Cerebellar cortex (tissue), 1 donor: ENCODE measurements at regions not wholly inside any gene's neighbourhood (a gene's known extent, or its start where the extent isn't known, plus 50 kb on each side); places are given as distances from the start of the nearest gene placed in this dataset.
"Not testable (repeated sequence)": the region's sequence is repeated elsewhere in the genome, so short reads cannot be mapped to it uniquely, and the experiment has no call there.

Experiments used
- DNase-seq: peaks from one replicate; pipeline ENCODE4 v3.0.0-alpha.2; 2015; ENCODE audit warnings: low spot score

DNA sequence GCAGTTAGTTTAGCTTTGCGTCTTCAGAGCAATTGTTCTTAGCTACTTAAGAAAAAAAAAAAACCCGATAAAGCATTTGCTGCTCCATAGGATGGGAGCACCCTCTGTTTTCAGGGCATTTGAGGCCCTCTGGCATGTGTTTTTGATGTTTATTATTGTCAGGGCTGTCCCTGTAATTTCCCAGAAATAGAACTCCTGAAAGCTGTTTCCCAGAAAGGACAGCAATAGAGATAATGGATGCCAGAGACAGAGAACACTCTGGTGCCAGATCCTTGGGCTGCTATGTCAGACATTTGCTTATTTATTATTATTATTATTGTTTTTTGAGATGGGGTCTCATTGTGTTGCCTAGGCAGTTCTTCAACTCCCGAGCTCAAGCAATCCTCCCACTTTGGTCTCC lies 201.3 kb downstream of the ALG10 start:
- DNase-seq, result no peak

DNA sequence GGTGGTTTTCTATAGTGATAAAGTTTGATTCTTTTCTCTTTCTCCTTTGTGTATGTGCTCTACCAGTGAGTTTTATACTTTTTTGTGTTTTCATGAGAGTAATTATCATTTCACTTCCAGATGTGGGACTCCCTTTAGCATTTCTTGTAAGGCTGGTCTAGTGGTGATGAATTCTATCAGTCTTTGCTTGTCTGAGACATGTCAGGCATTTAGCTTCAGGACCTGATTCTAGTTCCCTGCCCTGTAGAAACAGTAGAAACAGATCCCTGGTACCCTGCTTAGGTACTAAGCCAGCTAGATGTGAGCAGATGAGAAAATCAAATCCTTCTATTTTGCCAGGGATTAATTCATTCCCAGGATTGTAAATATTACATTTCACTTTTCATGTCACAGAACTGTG lies 203.7 kb downstream of the ALG10 start:
- DNase-seq, result not testable (repeated sequence)

DNA sequence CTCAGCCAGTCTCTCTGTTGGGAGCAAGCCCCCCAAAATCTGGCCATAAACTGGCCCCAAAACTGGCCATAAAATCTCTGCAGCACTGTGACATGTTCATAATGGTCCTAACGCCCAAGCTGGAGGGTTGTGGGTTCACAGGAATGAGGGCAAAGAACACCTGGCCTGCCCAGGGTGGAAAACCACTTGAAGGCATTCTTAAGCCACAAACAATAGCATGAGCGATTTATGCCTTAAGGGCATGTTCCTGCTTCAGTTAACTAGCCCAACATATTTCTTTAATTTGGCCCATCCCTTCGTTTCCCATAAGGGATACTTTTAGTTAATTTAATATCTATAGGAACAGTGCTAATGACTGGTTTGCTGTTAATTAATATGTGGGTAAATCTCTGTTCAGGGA lies 205.8 kb downstream of the ALG10 start:
- DNase-seq, result not testable (repeated sequence)

DNA sequence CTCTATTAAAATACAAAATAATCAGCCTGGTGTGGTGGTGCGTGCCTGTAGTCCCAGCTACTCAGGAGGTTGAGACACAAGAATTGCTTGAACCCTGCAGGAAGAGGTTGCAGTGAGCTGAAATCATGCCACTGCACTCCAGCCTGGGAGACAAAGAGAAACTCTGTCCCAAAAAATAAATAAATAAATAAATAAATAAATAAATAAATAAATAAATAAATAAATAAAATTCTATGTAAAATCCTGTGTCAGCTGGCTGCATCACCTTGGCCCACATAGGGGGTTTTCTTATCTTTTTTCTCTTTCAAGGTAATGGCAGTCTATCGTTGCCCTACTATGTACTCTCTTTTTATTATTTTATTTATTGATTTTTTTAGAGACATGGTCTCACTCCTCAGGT lies 206.7 kb downstream of the ALG10 start:
- DNase-seq, result not testable (repeated sequence)

- DNase-seq, result no peak
These were observed 211.3 kb downstream of the ALG10 start for GRCh38 chr12:34233618-34234017.

DNA sequence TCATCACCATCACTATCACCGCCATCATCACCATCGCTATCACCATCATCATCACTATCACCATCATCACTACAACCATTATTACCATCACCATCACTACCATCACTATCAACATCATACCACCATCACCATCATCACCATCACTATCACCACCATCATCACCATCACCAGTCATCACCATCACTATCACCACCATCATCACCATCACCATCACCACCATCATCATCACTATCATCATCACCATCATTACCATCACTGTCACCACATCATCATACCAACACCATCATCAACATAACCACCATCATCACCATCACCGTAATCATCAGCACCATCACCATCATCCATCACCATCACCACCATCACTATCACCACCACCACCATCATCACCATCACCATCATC lies 213.8 kb downstream of the ALG10 start:
- DNase-seq, result no peak

DNA sequence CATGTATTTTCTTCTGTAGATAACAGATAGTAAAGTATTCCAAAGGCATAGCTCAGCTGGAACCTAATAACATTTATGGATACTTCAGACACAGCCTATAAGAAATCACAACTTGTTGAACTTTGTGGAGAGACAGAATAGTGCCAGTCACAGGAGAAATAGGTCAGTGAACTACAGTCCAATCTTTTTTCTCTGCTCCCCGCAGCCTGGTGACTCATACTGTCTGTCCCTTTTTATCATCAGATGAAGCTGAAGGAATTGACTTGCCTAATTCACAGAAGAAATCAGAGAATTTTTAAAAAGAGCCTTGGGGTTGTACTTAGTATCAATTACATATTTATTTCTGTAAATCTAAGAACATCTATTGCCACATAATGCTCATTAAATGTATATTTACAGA lies 222.3 kb downstream of the ALG10 start:
- DNase-seq, result peak; percentile 1

DNA sequence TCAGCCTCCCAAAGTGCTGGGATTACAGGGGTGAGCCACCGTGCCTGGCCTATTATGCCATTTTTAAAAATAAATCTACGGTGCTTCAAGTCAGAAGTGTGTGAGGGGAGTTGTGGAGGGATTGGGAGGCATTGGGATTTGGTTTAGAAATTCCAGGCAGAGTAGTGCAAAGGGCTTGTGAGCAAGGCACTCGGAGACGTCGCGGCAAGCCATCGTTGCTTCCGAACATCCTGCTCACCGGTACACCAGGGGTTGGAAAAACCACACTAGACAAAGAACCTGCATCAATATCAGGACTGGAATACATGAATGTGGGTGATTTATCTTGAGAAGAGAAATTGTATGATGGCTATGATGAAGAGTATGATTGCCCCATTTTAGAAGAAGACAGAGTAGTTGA lies 227.0 kb downstream of the ALG10 start:
- DNase-seq, result no peak

GRCh38 chr12:34251879-34252278 lies 229.6 kb downstream of the ALG10 start:
- not testable (repeated sequence) for DNase-seq

DNA sequence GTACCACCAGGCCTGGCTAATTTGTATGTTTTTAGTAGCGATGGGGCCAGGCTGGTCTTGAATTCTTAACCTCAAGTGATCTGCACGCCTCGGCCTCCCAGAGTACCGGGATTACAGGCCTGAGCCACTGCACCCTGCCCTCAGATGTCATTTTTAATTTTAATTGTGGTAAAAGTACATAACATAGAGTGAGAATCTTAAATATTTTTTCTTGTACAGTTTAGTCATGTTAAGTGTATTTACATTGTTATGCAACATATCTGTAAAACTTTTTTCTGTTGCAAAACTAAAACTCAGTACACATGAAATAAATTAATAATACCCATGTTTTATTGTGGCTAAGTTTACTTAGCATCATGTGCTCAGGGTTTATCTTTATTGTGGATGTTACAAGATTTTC lies 231.4 kb downstream of the ALG10 start:
- DNase-seq, result no peak

- DNase-seq, result no peak
These were observed 234.8 kb downstream of the ALG10 start for GRCh38 chr12:34257093-34257492.

DNA sequence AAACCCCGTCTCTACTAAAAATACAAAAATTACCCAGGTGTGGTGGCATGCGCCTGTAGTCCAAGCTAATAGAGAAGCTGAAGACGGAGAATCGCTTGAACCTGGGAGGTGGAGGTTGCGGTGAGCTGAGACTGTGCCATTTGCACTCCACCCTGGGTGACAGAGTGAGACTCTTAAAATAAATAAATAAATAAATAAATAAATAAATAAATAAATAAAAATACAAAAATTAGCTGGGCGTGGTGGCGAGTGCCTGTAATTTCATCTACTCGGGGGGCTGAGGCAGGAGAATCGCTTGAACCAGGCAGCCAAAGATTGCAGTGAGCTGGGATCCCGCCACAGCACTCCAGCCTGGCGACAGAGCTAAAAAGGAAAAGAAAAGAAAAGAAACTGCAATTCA lies 239.8 kb downstream of the ALG10 start:
- DNase-seq, result not testable (repeated sequence)

DNA sequence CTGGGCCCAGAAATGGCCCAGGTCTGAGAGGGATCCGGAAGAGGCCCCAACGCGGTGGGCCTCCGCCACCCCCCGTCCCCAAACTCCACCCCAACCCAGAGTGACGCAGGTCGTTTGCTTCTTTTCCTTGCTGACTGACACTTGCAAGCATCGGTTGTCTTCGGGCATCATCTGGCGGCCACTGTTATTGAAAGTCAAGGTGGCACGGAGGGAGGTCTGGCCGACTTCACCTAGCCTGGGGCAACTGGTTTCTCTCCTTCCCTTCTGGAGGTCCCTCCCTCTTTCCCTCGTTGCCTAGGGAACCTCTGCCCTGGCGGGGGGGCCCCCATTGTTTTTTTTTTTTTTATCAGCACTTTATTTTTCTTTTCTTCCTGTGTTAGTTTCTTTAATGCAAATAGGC lies 241.8 kb downstream of the ALG10 start:
- no peak for DNase-seq

DNA sequence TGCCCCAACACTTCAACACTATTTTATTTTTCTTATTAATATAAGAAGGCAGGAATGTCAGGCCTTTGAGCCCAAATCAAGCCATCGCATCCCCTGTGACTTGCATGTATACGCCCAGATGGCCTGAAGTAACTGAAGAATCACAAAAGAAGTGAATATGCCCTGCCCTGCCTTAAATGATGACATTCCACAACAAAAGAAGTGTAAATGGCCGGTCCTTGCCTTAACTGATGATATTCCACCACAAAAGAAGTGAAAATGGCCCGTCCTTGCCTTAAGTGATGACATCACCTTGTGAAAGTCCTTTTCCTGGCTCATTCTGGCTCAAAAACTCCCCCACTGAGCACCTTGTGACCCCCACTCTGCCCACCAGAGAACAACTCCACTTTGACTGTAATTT lies 251.4 kb downstream of the ALG10 start:
- not testable (repeated sequence) for DNase-seq

- DNase-seq, result no peak
These were observed 252.8 kb downstream of the ALG10 start for GRCh38 chr12:34275129-34275528.

GRCh38 chr12:34286483-34286882 lies 264.2 kb downstream of the ALG10 start:
- DNase-seq, result no peak

- no peak for DNase-seq
These were observed 264.6 kb downstream of the ALG10 start for GRCh38 chr12:34286934-34287333.

DNA sequence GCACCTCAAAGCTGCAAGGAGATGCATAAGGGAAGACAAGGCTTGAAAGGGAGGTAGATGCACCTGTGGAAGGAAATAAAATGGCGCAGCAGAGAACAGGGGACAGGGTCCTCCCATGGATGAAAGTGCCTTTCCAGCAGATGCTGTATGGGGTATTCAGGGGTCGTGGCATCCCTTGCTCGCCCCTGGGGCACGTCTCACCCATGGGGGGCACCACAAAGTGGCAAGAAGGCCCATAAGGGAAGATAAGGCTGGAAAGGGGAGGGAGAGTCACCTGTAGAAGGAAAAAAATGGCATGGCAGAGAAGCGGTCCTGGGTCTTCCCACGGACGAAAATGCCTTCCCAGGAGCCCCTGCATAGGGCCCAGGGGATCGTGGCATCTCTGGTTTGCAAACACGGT lies 265.1 kb downstream of the ALG10 start:
- no peak for DNase-seq

- DNase-seq, result no peak
These were observed 266.0 kb downstream of the ALG10 start for GRCh38 chr12:34287986-34288962.

- DNase-seq, result no peak
These were observed 266.7 kb downstream of the ALG10 start for GRCh38 chr12:34288963-34289345.

GRCh38 chr12:34289431-34290380 lies 267.4 kb downstream of the ALG10 start:
- DNase-seq, result no peak

DNA sequence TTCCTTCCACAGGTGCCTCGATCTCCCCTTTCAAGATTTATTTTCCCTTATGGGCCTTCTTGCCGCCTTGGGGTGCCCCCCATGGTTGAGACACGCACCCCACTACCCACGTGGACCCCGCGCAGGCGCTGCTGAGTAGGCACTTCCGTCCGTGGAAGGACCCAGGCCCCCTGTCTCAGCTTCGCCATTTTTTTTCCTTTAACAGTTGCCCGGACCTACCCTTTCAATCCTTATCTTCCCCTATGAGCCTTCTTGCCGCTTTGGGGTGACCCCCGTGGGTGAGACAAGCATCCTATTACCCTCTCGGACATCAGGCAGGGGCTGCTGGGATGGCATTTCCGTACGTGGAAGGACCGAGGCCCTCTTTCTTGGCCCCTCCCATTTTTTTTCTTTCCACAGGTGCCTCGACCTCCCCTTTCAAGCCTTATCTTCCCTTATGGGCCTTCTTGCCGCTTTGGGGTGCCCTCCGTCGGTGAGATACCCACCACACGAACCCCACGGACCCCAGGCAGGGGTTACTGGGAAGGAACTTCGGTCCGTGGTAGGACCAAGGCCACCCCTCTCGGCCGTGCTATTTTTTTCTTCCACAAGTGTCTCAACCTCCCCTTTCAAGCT lies 268.2 kb downstream of the ALG10 start:
- DNase-seq, result no peak
